GM18502 (cell line): ENCODE measurements at regions not wholly inside any gene's neighbourhood (a gene's known extent, or its start where the extent isn't known, plus 50 kb on each side); places are given as distances from the start of the nearest gene placed in this dataset.
"Not testable (repeated sequence)": the region's sequence is repeated elsewhere in the genome, so short reads cannot be mapped to it uniquely, and the experiment has no call there.

ENCODE experiments used
- ATAC-seq: cut with Tn5 transposase; IDR thresholded peaks from one replicate; pipeline ENCODE4 v1.9.1; 2021; ENCODE audit warnings: mild to moderate bottlenecking; ENCODE audit not compliant: unreplicated experiment, poor library complexity

DNA sequence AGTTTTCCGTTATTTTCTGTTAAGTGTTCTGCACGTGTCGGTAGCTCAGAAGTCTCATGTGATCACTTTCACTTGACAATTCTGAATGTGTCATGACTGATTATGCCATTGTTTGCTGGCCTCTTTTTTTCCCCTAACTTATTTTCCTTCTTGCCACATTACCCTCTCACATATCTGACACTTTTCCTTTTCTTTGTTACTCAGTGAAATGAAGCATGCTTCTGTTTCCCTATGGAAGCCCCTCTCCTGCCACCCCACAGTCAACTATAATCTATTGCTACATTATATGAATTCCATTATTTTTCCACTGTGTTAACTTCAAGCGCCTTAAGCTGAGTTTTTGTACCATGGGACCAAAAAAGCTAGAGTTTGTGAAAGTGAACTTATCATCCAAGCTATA, 531.6 kb upstream of the HS3ST5 start:
- ATAC-seq: no peak

DNA sequence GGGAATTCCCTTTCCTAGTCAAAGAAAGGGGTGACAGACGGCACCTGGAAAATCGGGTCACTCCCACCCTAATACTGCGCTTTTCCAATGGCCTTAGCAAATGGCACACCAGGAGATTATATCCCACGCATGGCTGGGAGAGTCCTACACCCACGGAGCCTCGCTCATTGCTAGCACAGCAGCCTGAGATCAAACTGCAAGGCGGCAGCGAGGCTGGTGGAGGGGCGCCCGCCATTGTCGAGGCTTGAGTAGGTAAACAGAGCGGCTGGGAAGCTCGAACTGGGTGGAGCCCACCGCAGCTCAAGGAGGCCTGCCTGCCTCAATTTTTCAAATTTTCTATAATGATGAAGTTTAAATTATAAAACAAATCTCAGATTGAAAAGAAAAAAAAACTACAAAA, 522.7 kb upstream of the HS3ST5 start:
- ATAC-seq: not testable (repeated sequence)

DNA sequence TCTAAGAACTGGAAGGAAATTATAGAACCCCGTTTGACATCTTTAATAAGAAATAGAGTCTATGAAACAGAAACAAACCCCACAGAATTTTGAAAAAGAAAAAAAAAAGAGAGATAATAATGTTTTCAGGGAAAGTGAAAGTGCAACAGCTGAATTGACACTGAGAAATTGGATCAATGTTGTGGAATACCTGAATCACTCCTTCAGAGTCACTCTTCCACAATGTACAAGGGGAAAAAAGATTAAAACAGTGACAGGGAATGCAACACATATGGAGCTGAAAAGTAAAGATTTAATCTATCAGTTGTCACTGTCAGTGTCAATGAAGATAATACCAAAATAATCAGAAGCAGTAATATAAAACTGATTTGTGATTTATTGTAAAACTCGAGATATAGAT, 520.8 kb upstream of the HS3ST5 start:
- no peak for ATAC-seq

DNA sequence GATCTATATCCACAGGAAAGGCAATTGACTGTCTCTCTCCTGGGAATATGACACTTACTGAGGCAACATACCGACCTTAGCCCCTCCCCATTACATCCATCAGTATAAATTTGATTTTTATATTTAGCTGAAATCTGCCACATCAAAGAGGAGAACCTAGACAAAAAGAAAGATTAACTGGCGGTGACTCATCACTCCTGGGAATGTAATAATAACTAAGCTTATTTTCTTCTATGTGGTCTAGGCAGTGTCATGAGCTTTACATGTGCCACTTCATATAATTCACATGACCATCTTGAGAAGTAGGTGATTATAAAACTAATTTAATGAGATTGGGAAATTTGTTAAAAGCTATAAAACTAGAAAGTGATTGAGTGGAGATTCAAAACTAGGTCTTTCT, 520.0 kb upstream of the HS3ST5 start:
- ATAC-seq: no peak

DNA sequence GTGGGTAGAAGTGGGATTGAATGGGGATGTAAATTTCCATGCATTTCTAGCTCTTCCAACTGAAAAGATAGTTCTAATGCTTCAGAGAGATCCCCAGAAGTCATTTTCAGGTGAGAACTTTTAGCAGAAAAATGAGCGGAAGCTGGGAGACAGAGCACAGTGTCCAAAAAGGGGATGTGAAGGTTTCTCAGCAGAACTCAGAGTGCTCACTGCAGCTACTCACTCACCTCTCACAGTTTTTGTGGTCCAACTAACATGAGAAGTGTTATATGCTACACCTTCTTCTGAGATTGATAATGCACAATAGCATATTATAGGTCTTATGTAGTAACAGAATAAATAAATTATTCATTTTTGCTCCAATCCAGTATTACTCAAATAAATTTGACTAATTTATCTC, 519.2 kb upstream of the HS3ST5 start:
- no peak for ATAC-seq

DNA sequence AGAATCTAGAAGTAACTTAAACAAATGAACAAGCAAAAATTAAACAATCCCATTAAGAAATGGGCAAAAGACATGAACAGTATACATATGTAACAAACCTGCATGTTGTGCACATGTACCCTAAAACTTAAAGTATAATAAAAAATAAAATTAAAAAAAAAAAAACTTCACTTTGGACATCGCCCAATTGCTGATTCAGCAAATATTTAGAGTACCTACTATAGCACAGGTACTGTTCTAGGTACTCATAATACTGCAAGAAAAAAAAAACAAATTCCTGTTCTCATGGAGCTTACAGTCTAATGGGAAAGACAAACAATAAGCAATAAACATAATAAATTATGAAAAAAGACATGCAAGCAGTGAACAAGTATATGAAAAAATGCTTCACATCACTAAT, 501.5 kb upstream of the HS3ST5 start:
- ATAC-seq: no peak

DNA sequence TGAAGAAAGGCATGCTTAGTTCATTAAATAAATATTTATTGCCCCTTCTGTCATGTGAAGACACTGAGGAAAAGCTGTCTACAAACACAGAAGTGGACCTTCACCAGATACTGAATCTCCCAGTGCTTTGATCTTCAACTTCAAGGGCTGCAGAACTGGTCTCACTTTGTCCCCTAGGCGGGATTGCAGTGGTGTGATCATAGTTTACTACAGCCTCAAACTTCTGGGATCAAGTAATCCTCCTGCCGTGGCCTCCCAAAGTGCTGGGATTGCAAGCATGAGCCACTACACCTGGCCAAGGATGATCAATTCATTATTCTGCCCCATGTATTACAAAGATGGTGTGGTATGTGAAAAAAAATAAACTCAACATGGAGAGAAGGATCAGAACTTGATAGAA, 496.2 kb upstream of the HS3ST5 start:
- ATAC-seq: no peak

DNA sequence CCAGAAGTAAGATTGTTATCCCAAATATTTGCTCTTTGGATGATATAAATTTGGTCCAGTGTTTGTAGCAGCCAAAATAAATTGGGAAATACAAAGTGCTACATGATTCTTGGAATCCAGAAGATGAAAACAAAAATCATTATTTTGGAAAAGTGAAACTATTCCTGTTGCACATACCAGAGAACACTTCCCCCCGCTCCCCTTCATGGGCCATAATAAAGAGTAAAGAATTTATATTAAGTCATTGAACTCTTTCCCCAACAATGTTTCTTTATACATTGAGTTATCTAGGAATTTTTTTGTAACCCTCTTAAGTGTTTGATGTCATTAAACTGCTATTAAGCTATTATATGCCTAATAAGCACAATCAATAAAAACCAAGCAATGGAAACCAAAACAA, 490.4 kb upstream of the HS3ST5 start:
- ATAC-seq: no peak

DNA sequence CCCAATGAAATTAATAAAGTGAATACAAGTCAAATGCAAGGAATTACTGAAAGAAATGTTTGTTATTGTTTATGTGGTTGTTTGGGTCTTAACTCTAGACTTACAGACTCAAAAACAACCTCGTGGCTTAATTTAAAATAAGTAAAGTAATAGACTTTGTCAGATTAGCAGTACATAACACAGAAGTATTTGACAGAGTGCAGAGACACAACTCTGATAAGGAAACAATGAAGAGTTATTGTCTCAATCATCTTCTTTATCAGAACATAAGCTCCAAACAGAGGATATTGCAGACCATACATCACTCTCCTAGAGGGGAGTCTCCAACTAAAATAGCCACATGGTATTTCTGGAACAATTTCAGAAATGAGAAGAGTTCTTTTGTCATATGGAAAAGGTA, 487.7 kb upstream of the HS3ST5 start:
- no peak for ATAC-seq

DNA sequence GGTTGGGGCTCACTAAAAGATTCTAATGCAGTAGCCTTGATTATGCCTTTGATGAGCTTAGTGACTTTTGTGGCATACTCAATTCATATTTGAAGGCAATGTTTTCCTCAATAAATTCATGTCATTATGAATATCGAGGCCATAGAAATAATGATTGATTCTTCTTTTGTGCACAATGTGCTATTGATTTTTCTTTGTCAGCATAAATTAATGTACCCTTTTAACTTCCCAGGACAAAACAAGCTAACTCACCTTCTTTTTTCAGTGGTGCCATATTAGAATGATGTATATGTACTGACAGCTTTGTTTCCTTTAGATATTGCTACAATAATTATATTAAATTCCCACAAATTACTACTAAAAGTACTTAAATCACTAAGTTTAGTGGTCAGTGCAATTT, 484.3 kb upstream of the HS3ST5 start:
- ATAC-seq: no peak

DNA sequence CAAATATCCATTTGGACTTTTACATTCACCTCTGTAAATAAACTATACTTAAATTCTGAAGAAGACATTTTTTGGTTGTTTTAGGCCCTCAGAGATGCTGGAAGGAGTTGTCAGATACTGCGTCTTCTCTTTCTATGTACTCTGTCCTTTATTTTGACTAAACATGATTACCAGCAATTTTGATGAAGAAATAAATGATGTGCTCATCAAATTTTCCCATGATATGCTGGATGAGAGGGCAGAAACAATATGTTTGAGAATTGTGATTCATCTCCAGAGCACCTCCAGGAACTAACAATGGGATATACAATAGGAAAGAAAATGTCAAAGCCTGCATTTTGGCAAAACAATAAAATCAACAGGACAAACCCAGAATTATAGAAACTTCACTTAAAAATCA, 481.6 kb upstream of the HS3ST5 start:
- no peak for ATAC-seq

DNA sequence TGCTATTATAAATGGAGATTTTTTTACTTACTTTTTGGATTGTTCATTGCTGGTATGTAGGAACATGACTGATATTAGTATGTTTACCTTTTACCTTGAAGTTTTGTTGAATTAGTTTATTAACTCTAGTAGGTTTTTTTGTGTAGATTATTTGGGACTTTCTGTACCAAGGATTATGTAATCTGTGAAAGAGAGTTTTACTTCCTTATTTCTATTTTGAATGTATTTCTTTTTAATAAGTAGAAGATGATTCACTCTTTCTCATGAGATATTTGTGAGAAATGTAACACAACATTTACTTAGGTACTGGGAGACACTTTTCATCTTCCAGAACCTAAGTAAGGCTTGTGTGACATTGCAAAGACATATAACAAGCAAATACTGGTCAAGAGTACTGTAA, 473.9 kb upstream of the HS3ST5 start:
- no peak for ATAC-seq

DNA sequence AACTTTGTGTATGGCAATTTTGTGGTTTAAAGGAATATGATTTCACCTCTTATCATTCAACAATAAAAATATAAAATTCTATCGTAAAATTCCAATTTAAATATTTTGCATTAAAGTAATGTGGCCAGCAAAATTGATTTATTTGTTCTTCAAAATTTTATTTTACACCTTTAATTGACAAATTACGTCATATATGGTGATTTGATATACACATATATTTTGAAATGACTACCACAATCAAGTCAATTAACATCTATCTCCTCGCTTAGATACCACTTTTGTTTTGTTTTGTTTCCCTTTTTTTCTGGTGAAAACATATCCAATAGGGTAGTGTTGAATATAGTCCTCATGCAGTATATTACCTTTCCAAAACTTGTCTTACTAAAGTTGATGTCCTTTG, 467.6 kb upstream of the HS3ST5 start:
- ATAC-seq: no peak

DNA sequence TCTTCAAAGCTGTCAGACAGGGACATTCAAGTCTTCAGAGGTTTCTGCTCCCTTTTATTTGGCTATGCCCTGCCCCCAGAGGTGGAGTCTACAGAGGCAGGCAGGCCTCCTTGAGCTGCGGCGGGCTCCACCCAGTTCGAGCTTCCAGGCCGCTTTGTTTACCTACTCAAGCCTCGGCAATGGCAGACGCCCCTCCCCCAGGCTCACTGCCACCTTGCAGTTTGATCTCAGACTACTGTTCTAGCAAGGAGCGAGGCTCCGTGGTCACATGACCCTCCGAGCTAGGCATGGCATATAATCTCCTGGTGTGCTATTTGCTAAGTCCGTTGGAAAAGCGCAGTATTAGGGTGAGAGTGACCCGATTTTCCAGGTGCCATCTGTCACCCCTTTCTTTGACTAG, 462.6 kb upstream of the HS3ST5 start:
- ATAC-seq: not testable (repeated sequence)

DNA sequence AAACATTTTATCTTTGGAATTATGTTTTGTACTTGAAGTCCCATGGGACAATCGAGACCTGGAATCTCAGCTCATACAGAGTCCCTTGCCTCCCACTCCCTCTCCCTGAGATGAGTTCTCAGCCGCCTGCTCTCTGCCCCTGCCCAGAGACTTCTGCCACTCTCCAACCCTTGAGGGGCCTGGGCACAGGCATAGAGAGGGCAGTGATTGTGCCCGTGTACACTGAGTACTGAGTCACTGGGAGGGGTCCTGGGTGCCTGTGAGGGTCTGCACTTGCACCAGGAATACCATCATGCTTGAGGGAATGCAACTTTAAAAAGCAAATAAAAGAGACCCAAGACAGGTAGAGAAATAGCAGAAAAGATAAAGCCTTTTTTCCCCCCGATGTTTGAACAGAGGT, 453.8 kb upstream of the HS3ST5 start:
- ATAC-seq: no peak

DNA sequence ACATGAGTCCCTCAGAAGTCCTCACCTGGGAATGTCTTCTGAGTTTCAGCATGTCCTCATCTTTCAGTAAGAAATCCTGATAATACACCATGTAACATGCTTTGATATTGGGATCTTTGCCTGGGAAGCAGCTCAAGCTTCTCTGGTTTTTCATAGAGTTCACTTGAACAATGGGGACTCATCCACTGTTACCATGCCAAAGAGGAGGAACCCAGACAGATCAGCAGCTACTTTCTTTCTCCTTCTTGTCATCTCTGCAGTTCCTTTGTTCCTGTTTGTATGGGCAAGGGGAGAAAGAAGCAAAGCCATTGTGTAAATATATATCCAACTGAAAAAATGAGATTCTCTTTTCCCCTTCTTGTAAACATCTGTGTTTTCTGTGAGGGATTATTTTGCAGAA, 450.6 kb upstream of the HS3ST5 start:
- no peak for ATAC-seq

DNA sequence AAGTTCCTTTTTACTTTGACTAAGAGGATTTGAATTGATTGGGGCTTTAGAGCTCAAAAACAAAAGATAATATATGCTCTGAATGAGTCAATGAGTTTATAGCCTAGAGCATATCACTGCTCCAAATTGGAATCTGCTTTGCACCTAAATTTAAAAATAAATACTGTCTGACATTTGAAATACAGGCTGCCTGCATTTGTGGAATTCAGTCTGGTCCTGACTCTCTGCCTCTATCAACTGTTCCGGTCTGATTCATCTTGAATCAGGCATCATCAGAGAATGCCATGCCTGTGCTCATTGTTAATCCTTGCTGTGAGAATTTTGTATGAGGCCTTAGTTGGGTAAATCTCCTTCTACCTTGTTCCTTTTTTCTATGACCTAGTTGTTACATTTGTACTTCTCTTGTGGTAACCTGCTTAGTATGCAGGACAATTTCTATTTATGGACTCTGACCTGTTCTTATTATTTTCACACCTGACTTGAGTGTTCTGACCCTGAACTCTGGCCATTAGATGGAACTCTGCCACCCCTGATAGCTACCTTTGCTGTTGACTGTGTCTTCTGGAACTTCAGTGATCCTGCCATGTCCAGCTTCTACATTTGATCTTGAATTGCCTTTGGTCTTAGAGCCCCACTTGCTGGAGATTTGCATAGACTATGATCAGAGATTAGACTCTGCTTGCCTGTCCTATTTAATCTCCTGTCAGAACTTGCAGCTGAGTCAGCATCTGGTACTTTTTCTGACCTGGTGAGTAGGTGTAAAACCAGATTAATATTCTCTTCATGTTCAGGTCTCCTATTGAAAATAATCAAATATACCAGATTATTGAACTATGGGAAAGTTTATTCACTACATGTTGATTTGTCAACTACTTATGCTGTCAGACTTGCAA, 442.7 kb upstream of the HS3ST5 start:
- ATAC-seq: no peak

DNA sequence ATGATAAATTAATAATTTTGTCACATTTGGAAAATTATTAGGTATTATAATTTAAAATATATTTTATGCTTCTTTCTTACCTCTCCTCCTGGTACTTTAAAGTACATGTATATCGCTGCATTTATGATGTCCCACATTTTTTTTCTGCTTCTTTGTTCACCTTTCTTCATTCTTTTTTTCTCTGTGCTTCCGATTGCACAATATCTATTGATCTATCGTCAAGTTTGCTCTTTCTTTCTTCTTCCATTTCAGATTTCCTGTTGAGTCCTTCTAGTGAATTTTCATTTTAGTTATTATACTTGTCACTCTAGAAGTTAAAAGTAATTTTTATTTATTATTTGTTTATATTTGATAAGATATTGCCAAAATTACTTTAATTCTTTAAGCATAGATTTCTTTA, 441.0 kb upstream of the HS3ST5 start:
- ATAC-seq: no peak

DNA sequence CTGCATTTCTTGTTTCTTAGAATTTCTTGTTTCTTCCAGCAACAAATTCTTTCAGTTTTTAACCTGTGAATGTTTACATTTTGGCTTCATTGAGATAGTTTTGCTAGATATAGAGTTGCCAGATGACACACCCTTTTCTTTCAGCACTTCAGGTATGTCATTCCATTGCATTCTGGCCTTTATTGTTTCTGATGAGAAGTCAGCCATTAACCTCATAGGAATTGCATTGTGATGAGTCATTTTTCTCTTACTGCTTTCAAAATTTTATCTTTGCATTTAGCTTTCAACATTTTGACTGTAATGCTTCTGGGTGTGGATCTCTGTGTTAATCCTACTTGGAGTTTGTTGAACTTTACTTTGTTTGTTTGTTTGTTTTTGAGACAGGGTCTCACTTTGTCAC, 440.3 kb upstream of the HS3ST5 start:
- ATAC-seq: no peak

DNA sequence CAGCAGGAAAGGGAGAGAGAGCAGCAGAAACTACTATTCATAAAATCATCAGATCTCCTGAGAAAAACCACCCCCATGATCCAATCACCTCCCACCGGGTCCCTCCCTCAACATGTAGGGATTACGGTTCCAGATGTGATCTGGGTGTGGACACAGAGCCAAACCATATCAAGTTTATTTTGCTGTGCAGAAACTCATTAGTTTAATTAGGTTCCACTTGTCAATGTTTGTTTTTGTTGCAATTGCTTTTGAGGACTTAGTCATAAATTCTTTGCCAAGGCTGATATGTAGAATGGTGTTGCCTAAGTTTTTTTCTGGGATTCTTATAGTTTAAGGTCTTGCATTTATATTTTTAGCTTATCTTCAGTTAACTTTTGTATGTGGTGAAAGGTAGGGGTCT, 422.0 kb upstream of the HS3ST5 start:
- ATAC-seq: no peak

DNA sequence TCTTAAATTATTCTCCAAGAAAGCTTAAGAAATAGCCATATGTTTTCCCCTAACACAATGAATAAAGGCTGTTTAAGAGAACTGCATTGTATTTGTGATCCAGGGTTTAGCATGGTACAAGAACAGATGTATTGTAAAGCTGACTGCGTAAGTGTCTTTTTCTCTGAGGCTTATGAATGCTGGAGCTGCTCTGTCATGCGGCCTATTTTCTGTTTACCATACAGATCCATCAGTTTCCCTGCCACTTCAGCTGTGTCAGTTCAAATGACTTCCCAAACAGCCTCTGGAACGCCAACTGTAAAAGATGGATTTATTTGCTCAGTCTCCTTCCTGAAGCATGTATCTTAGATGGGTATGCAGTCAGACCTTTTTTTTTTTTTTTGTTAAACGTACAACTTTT, 419.3 kb upstream of the HS3ST5 start:
- ATAC-seq: no peak

DNA sequence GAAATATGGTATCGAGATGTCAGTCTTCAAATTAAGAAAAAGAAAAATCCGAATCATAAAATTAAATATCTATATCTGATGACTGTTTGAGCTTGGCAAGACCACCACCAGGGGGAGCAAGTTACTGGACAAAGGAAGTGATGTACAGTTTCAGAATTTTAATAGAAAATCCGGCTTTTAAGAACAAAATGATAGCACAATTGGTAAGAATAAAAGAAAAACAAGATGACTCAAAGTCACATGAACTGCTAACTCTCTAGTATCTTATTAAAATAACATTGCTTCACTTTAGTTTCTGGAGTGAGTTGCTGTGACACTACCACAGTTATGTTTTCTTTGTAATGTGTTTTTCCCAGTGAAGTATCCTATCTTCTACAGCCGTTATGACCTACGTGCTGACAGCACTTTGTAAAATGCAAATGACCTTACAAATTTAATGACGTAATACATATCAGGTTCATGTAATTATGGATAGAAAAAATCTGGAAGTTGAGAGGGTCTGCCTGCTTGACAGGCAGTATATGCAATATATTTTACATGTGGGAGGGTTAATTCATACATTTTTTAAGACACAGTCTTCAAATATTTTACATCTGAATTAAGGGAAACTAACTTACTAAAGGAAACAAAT, 405.3 kb upstream of the HS3ST5 start:
- no peak for ATAC-seq
